GM18508 (cell line): ENCODE measurements at regions not wholly inside any gene's neighbourhood (a gene's known extent, or its start where the extent isn't known, plus 50 kb on each side); places are given as distances from the start of the nearest gene placed in this dataset.

Experiments used
- ATAC-seq: cut with Tn5 transposase; IDR thresholded peaks from one replicate; pipeline ENCODE4 v1.9.1; 2021; ENCODE audit warnings: moderate number of reproducible peaks; ENCODE audit not compliant: insufficient read depth, unreplicated experiment

DNA sequence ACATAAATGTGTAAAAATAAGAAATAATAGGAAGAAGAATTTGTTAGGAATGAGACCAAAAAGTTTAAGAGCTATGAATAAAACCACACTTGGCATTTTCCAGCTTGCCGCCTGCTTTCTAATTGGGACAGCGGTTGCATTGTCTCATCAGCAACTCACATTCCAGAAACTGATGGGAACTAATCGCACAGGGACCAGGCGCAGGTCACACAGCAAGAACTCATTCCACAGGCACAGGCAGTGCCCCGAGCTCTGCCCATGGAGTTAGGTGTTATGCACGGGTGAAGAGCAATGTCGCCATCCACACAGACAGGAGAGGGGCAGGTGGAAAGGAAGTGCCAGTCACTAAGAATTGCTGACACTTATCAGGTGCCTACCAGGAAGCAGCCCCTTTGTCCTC is 279.9 kb downstream of the NSG2 start:
- ATAC-seq: no peak

- no peak for ATAC-seq
Observed at GRCh38 chr5:174325961-174326360, 280.5 kb downstream of the NSG2 start.

- ATAC-seq: no peak
Observed at GRCh38 chr5:174326372-174326771, 280.9 kb downstream of the NSG2 start.

DNA sequence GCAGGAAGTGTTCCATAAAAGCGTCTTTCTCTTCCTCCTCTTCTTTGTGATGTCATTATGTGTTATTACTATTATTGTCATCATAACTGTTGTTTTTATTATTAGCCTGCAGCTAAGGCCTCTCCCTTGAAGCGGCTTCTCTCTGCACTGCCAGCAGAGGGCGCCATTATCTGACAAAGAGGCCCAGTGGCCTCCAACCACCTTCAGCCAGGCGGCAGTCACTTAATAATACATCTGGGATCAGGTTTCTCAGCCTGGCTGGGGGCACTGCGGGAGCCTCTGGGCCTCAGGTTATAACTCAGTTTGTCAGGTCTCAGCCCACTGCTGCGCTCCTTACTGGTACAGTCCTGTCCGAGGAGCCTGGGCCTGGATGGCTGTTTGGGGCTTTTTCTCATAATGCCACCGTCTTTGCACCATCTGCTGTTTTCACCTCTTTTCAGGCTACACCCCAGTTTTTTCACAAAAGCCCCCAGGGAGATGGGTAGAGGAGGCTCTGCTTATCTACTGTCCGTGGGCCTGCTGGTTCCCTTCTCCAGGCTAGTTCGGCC is 281.9 kb downstream of the NSG2 start:
- no peak for ATAC-seq

DNA sequence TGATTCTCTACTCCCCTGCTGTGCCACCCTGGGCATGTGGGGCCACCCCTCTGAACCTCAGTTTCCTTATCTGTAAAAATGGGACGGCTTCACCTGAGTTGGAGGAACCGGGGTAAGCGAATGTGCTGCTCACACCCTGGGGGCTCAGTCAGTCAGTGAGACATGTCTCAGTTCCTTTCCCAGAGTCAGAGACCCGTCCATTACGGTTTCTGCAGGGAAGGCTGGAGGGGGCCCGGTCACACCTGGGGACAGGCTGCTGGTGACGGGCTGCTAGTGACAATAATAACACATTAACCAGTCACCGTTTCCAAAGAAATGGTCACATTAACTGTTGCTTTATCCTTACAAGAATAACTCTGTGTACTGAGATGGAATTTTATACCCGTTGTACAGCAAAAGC is 282.4 kb downstream of the NSG2 start:
- ATAC-seq: no peak

DNA sequence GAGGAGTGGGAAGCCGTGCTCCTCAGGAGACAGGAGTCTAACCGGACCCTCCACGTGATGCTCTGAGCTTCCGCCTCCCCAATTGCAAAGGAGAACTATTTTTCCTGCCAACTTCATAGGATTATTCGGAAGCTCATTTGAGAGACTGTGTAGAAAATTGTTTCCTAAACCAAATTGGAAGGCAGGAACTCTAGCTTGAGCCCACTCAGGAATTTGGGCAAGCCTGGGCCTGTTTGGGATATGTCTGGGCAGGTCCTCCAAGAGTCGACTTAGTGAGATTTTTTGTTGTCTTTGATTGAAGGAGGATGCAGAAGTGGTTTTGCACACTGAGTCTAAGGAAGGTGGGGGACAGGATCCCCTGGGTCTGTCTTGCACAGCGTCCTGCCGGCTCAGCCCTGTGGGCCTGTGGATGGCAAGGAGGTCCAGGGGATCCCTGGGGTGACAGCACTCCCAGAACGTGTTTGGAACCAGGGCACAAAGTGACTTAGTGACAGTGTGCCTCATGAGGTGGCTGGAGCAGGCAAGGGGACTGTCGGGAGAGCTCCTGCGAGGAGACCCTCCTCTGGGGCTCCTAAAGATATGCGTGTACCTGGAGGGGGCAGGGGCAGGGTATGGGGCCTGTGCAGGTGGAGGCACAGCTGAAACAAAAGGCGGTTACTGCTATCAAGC is 283.3 kb downstream of the NSG2 start:
- no peak for ATAC-seq

- no peak for ATAC-seq
Observed at GRCh38 chr5:174329738-174330137, 284.2 kb downstream of the NSG2 start.

GRCh38 chr5:174335682-174336364 is 290.3 kb downstream of the NSG2 start:
- no peak for ATAC-seq

DNA sequence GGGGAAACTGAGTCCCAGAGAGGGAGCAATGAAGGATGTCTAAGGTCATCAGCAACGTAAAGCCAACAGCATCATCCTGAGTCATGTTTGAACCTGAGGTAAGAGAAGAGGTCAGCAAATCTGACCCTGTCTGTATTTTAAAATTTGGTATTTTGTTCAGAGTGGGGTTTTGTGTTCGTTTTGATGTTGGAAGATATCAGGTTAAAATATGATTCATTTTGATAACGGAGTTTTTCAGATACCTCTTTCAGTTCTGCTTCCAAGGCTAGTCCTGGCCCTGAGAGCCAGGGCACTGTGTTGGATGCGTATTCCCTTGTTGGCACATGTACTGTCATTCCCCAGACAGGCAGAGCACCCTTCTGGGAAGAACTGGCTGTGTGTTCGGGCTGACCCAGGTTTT is 291.0 kb downstream of the NSG2 start:
- no peak for ATAC-seq

DNA sequence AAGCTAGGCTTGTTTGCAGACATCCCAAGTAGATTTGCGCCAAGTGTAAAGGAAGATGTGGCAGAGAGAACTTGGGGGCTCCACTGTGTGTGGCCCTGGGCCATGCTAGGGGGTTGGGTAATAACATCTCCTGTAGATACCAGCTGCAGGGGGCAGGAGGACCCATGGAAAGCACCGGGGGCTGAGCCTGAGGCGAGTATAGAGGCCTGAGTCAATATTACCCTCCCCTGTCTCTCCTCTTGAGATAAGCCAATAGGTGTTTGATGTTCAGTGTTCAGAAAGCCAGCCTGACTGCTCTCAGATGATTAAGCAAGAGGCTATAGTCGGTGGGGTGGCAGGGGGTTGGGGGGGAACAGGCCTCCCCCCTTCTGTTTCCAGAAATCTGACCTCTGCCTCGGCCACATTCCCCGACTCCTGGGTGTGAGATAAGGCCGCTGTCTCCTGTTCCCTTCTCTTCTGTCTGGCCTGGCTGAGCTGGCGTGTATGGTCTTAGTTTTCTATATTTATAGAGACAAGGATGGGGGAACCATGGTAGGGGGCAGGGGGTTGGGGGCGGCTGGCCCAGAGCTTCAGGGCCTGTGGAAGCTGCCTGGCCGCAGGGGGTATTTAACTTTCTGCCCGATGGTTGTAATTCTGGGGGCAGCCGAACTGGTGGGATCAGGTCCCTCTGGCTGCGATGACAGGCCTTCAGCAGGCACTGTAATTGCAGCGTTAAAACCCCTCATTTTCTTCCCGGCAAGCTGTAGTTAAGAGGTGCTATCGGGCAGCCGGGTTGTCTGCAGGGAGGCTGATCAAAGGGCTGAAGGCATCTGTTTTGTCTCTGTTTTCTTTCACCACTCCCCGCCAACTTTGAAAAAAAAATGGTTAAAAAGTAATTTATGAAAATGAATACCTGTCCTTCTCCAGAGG is 292.0 kb downstream of the NSG2 start:
- no peak for ATAC-seq

GRCh38 chr5:174338185-174339010 is 292.9 kb downstream of the NSG2 start:
- no peak for ATAC-seq

- ATAC-seq: no peak
Observed at GRCh38 chr5:174339130-174339529, 293.6 kb downstream of the NSG2 start.

- no peak for ATAC-seq
Observed at GRCh38 chr5:174340226-174340625, 294.7 kb downstream of the NSG2 start.

DNA sequence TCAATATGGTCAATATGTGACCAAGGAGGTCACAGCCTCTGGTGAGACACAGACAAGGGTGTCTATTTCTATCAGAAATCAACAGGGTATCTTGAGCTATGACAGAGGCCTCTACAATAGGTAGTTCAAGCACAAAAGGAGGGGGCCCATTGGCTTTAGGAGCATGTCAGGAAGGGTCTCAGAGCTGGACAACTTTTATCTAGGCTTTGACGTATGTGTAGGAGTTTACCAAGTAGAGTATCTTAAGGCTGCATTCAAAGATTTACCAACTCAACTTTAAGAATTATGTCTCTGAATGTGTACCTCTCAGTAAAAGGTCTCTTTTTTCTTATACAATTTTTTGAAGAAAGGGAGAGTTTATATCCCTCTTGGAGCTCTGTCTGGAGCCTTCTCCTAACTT is 297.2 kb downstream of the NSG2 start:
- ATAC-seq: no peak

GRCh38 chr5:174343826-174344225 is 298.3 kb downstream of the NSG2 start:
- ATAC-seq: no peak

DNA sequence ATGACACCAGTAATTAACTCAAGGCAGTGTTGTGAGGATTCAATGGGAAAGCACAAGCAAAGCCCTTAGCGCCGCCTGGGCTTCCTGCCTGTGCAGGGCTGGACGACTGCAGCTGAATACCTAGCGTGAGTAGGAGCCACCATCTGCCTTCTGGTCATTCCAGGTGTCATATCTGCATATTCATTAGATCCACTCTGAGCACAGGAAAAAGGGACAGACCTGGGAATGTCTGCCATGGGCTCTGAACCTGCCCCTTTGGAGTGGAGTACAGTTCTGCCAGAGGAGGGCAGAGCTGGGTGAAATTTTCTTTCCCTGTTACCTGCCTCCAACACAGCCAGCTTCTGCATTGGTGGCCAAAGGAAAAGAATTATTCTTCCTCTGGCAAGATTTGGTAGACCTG is 298.8 kb downstream of the NSG2 start:
- ATAC-seq: no peak

GRCh38 chr5:174347183-174347582 is 301.7 kb downstream of the NSG2 start:
- no peak for ATAC-seq

DNA sequence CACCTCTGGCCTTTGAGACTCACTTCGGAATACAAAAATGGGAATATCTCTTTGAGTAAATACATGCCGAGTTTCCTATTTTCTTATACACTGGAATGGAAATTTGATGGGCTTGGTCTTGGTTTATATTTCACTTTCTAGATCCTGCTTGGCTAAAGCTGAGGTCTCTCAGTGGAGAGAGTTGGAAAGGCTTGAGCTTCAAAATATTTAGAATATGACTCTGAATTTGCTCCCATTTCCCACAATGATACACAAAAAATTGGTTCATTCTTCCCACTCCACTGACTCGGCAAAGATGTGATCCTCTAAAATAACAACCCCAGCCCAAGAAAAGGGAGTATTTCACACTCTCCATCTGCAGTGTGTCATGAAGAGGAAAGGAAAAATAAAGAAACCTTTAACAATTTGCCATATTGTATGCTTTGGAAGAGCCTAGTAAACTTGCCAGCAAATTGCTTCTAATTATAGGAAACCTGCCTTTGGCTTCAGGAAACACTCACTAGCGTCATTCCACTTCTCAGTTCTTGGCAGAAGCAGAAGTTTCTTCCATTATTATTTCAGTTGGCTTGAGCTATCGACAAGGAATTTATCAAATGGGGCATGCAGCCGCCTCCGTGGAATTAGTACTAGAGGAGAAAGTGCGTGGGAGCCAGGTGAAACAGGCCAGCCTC is 302.9 kb downstream of the NSG2 start:
- no peak for ATAC-seq

- ATAC-seq: no peak
Observed at GRCh38 chr5:174352681-174353080, 307.2 kb downstream of the NSG2 start.

DNA sequence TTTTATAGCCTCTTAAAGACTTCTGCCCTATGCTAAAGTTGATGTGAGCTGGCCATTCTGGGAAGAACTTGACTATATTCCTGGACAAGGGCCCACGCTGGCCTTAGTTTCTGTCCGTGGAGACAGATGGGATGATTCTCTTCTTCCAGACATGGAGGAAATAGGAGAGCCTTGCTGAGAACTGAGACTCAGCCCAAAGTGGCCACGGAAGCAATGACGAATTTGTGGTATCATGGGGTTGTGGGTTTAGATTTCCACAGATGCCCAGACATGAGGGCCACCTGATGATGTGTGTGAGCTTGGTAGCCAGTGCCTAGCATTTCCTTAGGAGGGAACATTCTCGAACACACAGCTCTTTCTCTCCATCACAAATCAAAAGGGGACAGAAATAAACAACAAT is 309.1 kb downstream of the NSG2 start:
- no peak for ATAC-seq
